BE2C (cell line): ENCODE measurements at regions not wholly inside any gene's neighbourhood (a gene's known extent, or its start where the extent isn't known, plus 50 kb on each side); places are given as distances from the start of the nearest gene placed in this dataset.

ENCODE experiments used
- DNase-seq: peaks from one replicate; pipeline ENCODE4 v3.0.0-alpha.2; 2020
- H3K27me3 ChIP-seq: fragments of 250-450 bp; sonication (Bioruptor Pico); 2 replicates; pipeline ENCODE4 v1.5.1; 2020; ENCODE audit warnings: mild to moderate bottlenecking
- H3K36me3 ChIP-seq: fragments of 250-450 bp; sonication (Bioruptor Pico); 2 replicates; pipeline ENCODE4 v1.5.1; 2020; ENCODE audit warnings: mild to moderate bottlenecking
- H3K4me1 ChIP-seq: fragments of 250-450 bp; sonication (Bioruptor Pico); 2 replicates; pipeline ENCODE4 v1.5.1; 2020
- H3K4me3 ChIP-seq: 2 replicates; pipeline ENCODE4 v1.5.1; 2011; ENCODE audit warnings: low read depth, low read length
- H3K9me3 ChIP-seq: fragments of 250-450 bp; sonication (Bioruptor Pico); 2 replicates; pipeline ENCODE4 v1.5.1; 2020
- CTCF ChIP-seq: IDR thresholded peaks from 2 replicates; pipeline ENCODE4 v1.5.1; 2012; ENCODE audit warnings: mild to moderate bottlenecking, low read depth, low read length

DNA sequence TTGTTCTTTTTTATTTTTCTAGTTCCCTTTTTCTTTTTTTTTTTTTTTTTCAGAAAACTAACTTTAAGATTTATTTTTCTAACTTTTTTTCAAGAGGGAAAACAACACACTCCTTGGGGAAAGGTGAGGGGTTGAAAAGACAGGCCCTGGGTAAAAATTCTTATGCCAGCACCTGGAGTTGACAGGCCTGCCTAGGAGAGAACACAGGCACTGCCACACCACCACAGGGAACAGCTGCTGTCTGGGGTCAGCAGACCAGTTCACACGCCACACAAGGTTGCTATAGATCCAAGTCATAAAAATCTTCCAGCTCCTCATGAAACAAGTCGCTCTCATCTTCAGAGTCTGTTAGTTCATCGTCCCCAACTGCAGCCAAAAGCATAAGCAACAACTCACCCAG lies 246.4 kb downstream of the C12orf50 start:
- no peaks in the 10 kb centered on the region for H3K27me3 ChIP-seq
- H3K4me3 ChIP-seq: no peak overlapping the region
- TF ChIP-seq CTCF: no peak
- H3K4me1 ChIP-seq: no peaks in the 10 kb centered on the region
- H3K36me3 ChIP-seq: no peaks in the 10 kb centered on the region
- H3K9me3 ChIP-seq: no peaks in the 10 kb centered on the region
- no peak for DNase-seq

DNA sequence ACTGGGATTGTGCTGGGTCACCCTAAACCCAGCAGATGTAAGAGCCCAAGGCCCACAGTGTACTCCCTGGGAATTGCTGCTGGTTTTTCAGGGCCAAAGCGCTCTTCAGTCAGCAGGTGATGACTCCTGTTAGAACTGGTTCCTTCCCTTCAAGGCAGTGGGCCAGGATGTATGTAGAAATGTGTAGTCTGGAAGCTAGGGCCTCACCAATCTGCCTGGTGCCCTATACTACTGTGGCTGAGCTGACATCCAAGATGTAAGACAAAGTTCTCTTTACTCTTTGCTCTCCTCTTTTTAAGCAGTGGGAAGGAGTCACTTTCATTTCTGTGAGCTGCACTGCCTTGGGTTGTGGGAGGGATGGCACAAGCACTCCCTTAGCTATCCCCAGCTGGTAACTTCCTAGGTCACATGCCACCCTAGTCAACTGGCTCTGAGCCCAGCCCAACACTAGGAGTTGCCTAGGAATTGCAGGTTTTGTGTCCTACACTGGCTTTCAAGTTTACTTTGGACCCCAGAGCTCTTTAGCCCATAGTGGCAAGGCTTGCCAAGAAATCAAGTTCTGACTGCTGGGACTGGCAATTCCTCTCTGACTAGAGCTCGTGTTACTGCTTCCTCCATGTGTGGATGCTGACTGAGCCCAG lies 249.2 kb downstream of the C12orf50 start:
- Histone ChIP-seq H3K4me3 (no peak overlapping the region), H3K4me1 (no peaks in the 10 kb centered on the region), H3K9me3 (no peaks in the 10 kb centered on the region), H3K27me3 (no peaks in the 10 kb centered on the region), H3K36me3 (no peaks in the 10 kb centered on the region)
- no peak for TF ChIP-seq CTCF
- no peak for DNase-seq

DNA sequence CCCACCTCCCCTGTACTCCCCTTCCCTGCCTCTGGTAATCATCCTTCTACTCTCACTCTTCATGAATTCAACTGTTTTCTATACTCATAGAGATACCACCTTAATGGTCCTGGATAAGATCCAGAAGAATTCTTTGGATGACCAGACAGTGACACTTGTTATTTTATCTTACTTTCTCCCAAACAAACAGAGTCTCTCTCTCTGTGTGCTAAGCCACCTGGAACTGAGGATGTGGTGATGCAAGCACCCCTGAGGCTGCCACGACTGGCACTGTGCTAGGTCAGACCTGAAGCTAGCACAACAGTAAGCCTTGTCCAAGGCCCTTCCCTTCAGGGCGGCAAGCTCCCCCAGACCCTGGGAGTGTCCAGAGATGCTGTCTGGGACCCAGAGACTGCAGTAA lies 250.2 kb downstream of the C12orf50 start:
- DNase-seq: no peak
- H3K36me3 ChIP-seq: no peaks in the 10 kb centered on the region
- H3K27me3 ChIP-seq: no peaks in the 10 kb centered on the region
- TF ChIP-seq CTCF: no peak
- no peaks in the 10 kb centered on the region for H3K4me1 ChIP-seq
- H3K4me3 ChIP-seq: no peak overlapping the region
- no peaks in the 10 kb centered on the region for H3K9me3 ChIP-seq

GRCh38 chr12:87778065-87778464 lies 251.1 kb downstream of the C12orf50 start:
- Histone ChIP-seq H3K27me3 (no peaks in the 10 kb centered on the region), H3K4me1 (no peaks in the 10 kb centered on the region), H3K4me3 (no peak overlapping the region), H3K36me3 (no peaks in the 10 kb centered on the region), H3K9me3 (no peaks in the 10 kb centered on the region)
- TF ChIP-seq CTCF: no peak
- DNase-seq: no peak

DNA sequence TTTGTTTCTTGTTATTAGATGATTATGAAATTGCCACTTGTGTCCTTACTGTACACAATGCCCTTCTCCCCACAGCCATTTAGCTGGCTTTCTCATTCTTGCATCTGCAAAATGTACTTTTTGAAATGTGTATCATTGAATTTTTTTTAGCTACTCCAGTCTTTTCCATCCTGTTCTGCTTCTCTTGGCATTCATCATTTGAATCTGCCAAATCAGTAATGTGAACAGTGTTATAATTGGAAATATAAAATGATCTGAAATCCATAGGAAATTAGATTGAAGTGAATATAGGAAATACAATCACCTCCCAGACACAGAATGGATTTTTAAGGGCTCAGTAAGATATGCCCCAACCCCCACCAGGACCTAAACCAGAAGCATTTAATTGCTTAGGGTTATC lies 253.4 kb downstream of the C12orf50 start:
- no peaks in the 10 kb centered on the region for H3K4me1 ChIP-seq
- no peak for TF ChIP-seq CTCF
- H3K36me3 ChIP-seq: no peaks in the 10 kb centered on the region
- H3K4me3 ChIP-seq: no peak overlapping the region
- no peaks in the 10 kb centered on the region for H3K27me3 ChIP-seq
- no peaks in the 10 kb centered on the region for H3K9me3 ChIP-seq
- no peak for DNase-seq

GRCh38 chr12:87775051-87775450 lies 254.2 kb downstream of the C12orf50 start:
- Histone ChIP-seq H3K4me1 (no peaks in the 10 kb centered on the region), H3K36me3 (no peaks in the 10 kb centered on the region), H3K9me3 (no peaks in the 10 kb centered on the region), H3K4me3 (no peak overlapping the region), H3K27me3 (no peaks in the 10 kb centered on the region)
- no peak for TF ChIP-seq CTCF
- no peak for DNase-seq
